PC-3 (cell line): ENCODE measurements at regions not wholly inside any gene's neighbourhood (a gene's known extent, or its start where the extent isn't known, plus 50 kb on each side); places are given as distances from the start of the nearest gene placed in this dataset.
"Not testable (repeated sequence)": the region's sequence is repeated elsewhere in the genome, so short reads cannot be mapped to it uniquely, and the experiment has no call there.

Experiments used
- EZH2 ChIP-seq: fragments of 300-600 bp; sonication (generic); IDR thresholded peaks from one replicate; pipeline ENCODE4 v1.6.1; 2017; ENCODE audit warnings: antibody characterized with exemption, mild to moderate bottlenecking, low read length; ENCODE audit not compliant: unreplicated experiment
- EZH2phosphoT487 ChIP-seq: fragments of 300-600 bp; sonication (generic); IDR thresholded peaks from 2 replicates; pipeline ENCODE4 v1.6.1; 2018; ENCODE audit warnings: mild to moderate bottlenecking, antibody characterized with exemption, low read length, borderline replicate concordance
- TF ChIP-seq, protein P1 (sequence below): fragments of 300-600 bp; sonication (generic); conservative IDR thresholded peaks from 2 replicates; pipeline ENCODE4 v1.5.1; 2017; ENCODE audit warnings: antibody characterized with exemption, low read depth, mild to moderate bottlenecking, low read length

- TF ChIP-seq, protein P1, sequence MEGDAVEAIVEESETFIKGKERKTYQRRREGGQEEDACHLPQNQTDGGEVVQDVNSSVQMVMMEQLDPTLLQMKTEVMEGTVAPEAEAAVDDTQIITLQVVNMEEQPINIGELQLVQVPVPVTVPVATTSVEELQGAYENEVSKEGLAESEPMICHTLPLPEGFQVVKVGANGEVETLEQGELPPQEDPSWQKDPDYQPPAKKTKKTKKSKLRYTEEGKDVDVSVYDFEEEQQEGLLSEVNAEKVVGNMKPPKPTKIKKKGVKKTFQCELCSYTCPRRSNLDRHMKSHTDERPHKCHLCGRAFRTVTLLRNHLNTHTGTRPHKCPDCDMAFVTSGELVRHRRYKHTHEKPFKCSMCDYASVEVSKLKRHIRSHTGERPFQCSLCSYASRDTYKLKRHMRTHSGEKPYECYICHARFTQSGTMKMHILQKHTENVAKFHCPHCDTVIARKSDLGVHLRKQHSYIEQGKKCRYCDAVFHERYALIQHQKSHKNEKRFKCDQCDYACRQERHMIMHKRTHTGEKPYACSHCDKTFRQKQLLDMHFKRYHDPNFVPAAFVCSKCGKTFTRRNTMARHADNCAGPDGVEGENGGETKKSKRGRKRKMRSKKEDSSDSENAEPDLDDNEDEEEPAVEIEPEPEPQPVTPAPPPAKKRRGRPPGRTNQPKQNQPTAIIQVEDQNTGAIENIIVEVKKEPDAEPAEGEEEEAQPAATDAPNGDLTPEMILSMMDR, result not testable (repeated sequence)
- TF ChIP-seq EZH2, EZH2phosphoT487: not testable (repeated sequence)
Measured at GRCh38 chr12:17116538-17116937, 510.6 kb upstream of the LMO3 start.
